HK-2 (cell line): ENCODE measurements at regions not wholly inside any gene's neighbourhood (a gene's known extent, or its start where the extent isn't known, plus 50 kb on each side); places are given as distances from the start of the nearest gene placed in this dataset.

Experiments used
- DNase-seq: peaks from one replicate; pipeline ENCODE4 v3.0.0-alpha.2; 2018; ENCODE audit not compliant: unreplicated experiment

- no peak for DNase-seq
Observed at GRCh38 chr2:66846887-66847286, 412.0 kb downstream of the MEIS1 start.

- DNase-seq: no peak
Observed at GRCh38 chr2:66849153-66849755, 414.3 kb downstream of the MEIS1 start.

GRCh38 chr2:66850376-66850775 is 415.5 kb downstream of the MEIS1 start:
- no peak for DNase-seq

- DNase-seq: no peak
Observed at GRCh38 chr2:66851449-66851872, 416.5 kb downstream of the MEIS1 start.

GRCh38 chr2:66852953-66853352 is 418.0 kb downstream of the MEIS1 start:
- DNase-seq: no peak

GRCh38 chr2:66853585-66853984 is 418.7 kb downstream of the MEIS1 start:
- no peak for DNase-seq

GRCh38 chr2:66854298-66854697 is 419.4 kb downstream of the MEIS1 start:
- no peak for DNase-seq

- DNase-seq: no peak
Observed at GRCh38 chr2:66862885-66863650, 428.1 kb downstream of the MEIS1 start.

- DNase-seq: no peak
Observed at GRCh38 chr2:66865161-66865560, 430.2 kb downstream of the MEIS1 start.

- DNase-seq: no peak
Observed at GRCh38 chr2:66866331-66867062, 431.6 kb downstream of the MEIS1 start.

- DNase-seq: no peak
Observed at GRCh38 chr2:66867063-66867441, 432.1 kb downstream of the MEIS1 start.

- no peak for DNase-seq
Observed at GRCh38 chr2:66869076-66869475, 434.2 kb downstream of the MEIS1 start.

GRCh38 chr2:66872081-66872985 is 437.4 kb downstream of the MEIS1 start:
- no peak for DNase-seq

GRCh38 chr2:66872986-66873754 is 438.2 kb downstream of the MEIS1 start:
- no peak for DNase-seq

GRCh38 chr2:66874411-66874810 is 439.5 kb downstream of the MEIS1 start:
- no peak for DNase-seq

- DNase-seq: no peak
Observed at GRCh38 chr2:66875941-66876462, 441.1 kb downstream of the MEIS1 start.

- DNase-seq: no peak
Observed at GRCh38 chr2:66885775-66886383, 451.0 kb downstream of the MEIS1 start.

GRCh38 chr2:66888246-66888645 is 453.3 kb downstream of the MEIS1 start:
- no peak for DNase-seq

- no peak for DNase-seq
Observed at GRCh38 chr2:66888791-66889631, 454.1 kb downstream of the MEIS1 start.

GRCh38 chr2:66889632-66889882 is 454.6 kb downstream of the MEIS1 start:
- DNase-seq: no peak
